Mucosa of descending colon (tissue), 3 donors: ENCODE measurements at regions not wholly inside any gene's neighbourhood (a gene's known extent, or its start where the extent isn't known, plus 50 kb on each side); places are given as distances from the start of the nearest gene placed in this dataset.
"Not testable (repeated sequence)": the region's sequence is repeated elsewhere in the genome, so short reads cannot be mapped to it uniquely, and the experiment has no call there.

Source experiments
- ATAC-seq: fragments of 200-7000 bp; cut with Tn5 transposase; one replicate; pipeline ENCODE4 v1.9.1; 2020; ENCODE audit warnings: mild to moderate bottlenecking, moderate library complexity
- DNase-seq, 3 donors: peaks; one replicate each; pipeline ENCODE4 v3.0.0-alpha.2; 2020
- H3K36me3 ChIP-seq: fragments of 200-600 bp; one replicate; pipeline ENCODE4 v1.8.0; 2021; ENCODE audit warnings: low read depth, mild to moderate bottlenecking
- H3K4me1 ChIP-seq: fragments of 200-600 bp; one replicate; pipeline ENCODE4 v1.8.0; 2021; ENCODE audit warnings: low read depth, mild to moderate bottlenecking
- H3K4me3 ChIP-seq: fragments of 200-600 bp; one replicate; pipeline ENCODE4 v1.8.0; 2021; ENCODE audit warnings: mild to moderate bottlenecking
- H3K9me3 ChIP-seq: fragments of 200-600 bp; one replicate; pipeline ENCODE4 v1.8.0; 2021; ENCODE audit warnings: mild to moderate bottlenecking
- CTCF ChIP-seq: fragments of 200-600 bp; IDR thresholded peaks from one replicate; pipeline ENCODE4 v1.8.0; 2022; ENCODE audit warnings: antibody characterized with exemption, mild to moderate bottlenecking
- intact Hi-C, 2 donors: fragments of 100-400 bp; cut with DNase I in 1 of 2; cut with micrococcal nuclease in 1 of 2; formaldehyde crosslinking; loops; one replicate each; pipeline versions ENCODE4 v1.11.0 to v1.11.1; 2022; cut with DNase I, micrococcal nuclease
- donor health status: DM: no; HTN: no; CAD: no; lungs with moderate emphysema.
- donor health status: DM: no; HTN: no; CAD: no.
- donor health status: DM: no; HTN: yes; CAD: no.

- intact Hi-C loops, DNase-seq, H3K9me3 ChIP-seq, ATAC-seq, H3K4me3 ChIP-seq, H3K36me3 ChIP-seq, H3K4me1 ChIP-seq: not testable (repeated sequence)
These were observed 57.0 kb upstream of the NEUROD1 start for GRCh38 chr2:181737302-181737701.

- Histone ChIP-seq H3K4me3 (no peak overlapping the region), H3K36me3 (no peaks in the 10 kb centered on the region), H3K9me3 (no peaks in the 10 kb centered on the region), H3K4me1 (no peaks in the 10 kb centered on the region)
- no peak for TF ChIP-seq CTCF
- no peak for DNase-seq
- no peak for ATAC-seq
- intact Hi-C loops: no loop called here
These were observed 57.8 kb upstream of the NEUROD1 start for GRCh38 chr2:181738074-181738473.

DNA sequence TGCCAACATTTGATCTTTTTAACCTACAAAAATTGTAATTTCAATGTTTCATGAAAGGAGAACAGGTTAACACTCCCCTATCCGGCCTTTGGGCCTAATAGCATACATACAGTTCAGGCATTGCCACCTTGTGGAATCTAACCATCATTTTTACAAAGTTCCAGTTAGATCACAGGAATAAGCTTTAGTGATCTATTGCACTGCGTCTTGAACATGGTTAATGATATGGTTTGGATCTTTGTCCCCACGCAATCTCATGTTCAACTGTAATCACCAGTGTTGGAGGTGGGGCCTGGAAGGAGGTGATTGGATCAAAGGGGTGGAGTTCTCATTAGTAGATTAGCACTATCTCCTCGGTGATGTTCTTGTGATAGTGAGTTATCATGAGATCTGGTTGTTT lies 58.2 kb upstream of the NEUROD1 start:
- Histone ChIP-seq H3K4me3 (no peak overlapping the region), H3K4me1 (no peaks in the 10 kb centered on the region), H3K9me3 (no peaks in the 10 kb centered on the region), H3K36me3 (no peaks in the 10 kb centered on the region)
- DNase-seq (no peak), ATAC-seq (no peak)
- intact Hi-C loops: no loop called here
- no peak for TF ChIP-seq CTCF

DNA sequence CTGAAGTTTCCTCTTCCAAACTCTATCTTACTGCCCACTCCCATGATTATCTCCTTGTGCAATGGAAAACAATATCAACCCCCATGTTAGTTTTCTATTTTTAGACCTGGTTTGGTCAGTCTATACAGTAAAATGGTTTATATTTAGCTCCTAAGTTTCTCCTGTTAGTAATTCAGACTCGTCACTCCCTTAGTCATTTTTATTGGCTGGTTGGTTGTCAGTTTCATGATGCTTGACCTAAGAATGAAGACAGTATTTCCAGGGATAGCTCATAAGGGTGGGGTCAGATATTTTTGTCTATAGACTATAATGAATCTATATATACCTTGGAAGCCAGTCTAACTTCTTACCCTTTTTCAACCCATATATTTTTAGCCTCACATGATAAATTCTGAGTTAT lies 61.4 kb upstream of the NEUROD1 start:
- intact Hi-C loops: loop anchor here in 1 of 2 donors (5.0 to 10.0 kb wide), 2 partner anchors 163 to 336 kb away; no protein-coding TSS in a partner anchor

GRCh38 chr2:181742361-181742760 lies 62.0 kb upstream of the NEUROD1 start:
- no peak for TF ChIP-seq CTCF
- H3K4me1 ChIP-seq: no peaks in the 10 kb centered on the region
- intact Hi-C loops: loop anchor here in 1 of 2 donors (5.0 to 10.0 kb wide), 2 partner anchors 162 to 335 kb away; no protein-coding TSS in a partner anchor
- no peak overlapping the region for H3K4me3 ChIP-seq
- H3K36me3 ChIP-seq: no peaks in the 10 kb centered on the region
- DNase-seq (no peak), ATAC-seq (no peak)
- no peaks in the 10 kb centered on the region for H3K9me3 ChIP-seq

More for the DNA sequence above, 61.4 kb upstream of the NEUROD1 start:
- Histone ChIP-seq H3K4me1 (no peaks in the 10 kb centered on the region), H3K9me3 (no peaks in the 10 kb centered on the region), H3K36me3 (no peaks in the 10 kb centered on the region), H3K4me3 (no peak overlapping the region)
- DNase-seq (no peak), ATAC-seq (peak; percentile 68)
- no peak for TF ChIP-seq CTCF

DNA sequence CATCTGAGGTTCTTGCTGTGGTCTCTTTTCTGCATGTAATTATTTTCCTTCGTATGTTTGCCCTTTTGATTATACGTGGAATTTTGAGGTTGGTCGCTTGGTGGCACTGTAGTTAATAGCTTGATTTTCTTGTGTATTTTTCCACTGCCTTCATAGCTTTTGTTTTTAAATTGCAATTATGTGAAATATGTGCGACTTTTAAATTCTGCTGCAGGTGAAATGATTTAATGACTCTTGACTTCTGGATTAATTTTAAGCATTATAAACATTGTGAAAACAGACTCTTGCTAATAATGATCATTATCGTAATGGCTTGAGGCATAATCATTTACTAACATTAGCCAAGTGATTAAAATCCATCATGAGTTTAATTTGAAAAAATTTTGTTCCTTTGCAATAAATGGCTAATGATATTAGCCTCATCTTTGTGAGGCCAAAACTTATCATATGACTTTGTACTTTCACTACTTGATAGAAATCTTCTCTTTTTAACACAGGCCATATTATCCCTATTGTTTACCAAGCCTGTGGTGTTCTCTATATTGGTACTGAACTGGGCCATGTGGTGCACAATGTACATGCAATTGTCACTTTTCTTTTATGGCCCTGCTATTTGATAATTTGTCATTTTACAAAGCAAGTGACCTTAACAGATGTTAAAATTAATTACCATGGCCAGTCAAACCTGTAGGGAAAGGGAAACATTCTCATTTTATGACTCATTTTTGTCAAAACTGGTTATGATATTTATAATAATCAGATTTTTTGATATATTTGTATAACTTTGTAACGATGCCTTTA lies 62.8 kb upstream of the NEUROD1 start:
- Histone ChIP-seq H3K9me3 (no peaks in the 10 kb centered on the region), H3K4me1 (no peaks in the 10 kb centered on the region), H3K36me3 (no peaks in the 10 kb centered on the region), H3K4me3 (no peak overlapping the region)
- intact Hi-C loops: loop anchor here in 1 of 2 donors (5.0 to 10.0 kb wide), 2 partner anchors 162 to 334 kb away; no protein-coding TSS in a partner anchor
- peak; percentile 72 for ATAC-seq
- TF ChIP-seq CTCF: no peak
- peak in 1 of 3 donors; percentile 78 for DNase-seq
